ENCODE measurements at regions not wholly inside any gene's neighbourhood (a gene's known extent, or its start where the extent isn't known, plus 50 kb on each side); places are given as distances from the start of the nearest gene placed in this dataset.

- ChIA-PET POLR2A (no interaction called here), RAD21 (ENCODE audit: low non-redundant PET in 1 of 2, low total read pairs in 2 of 2, uncharacterized antibody in 2 of 2, unreplicated experiment in 2 of 2) (no interaction called here), CTCF (no interaction called here)
- Histone ChIP-seq H4K20me1 (ENCODE audit: insufficient read depth) (no peaks in the 10 kb centered on the region), H3K9ac (ENCODE audit: low read length) (no peak overlapping the region), H3K79me2 (ENCODE audit: insufficient read depth, low read length) (no peaks in the 10 kb centered on the region), H3K9me3 (ENCODE audit: control insufficient read depth in 1 of 2, insufficient read depth in 1 of 2, low read depth in 1 of 2, low read length in 2 of 2) (no peaks in the 10 kb centered on the region), H3K36me3 (ENCODE audit: control insufficient read depth in 1 of 2, insufficient read depth in 2 of 2, low read length in 2 of 2) (no peaks in the 10 kb centered on the region), H3K27me3 (ENCODE audit: insufficient read depth, low read length) (no peaks in the 10 kb centered on the region), H3K4me3 (replicated peaks in 1 of 2; ENCODE audit: low read depth in 1 of 2, low read length in 2 of 2) (no peak overlapping the region), H3K9me2 (ENCODE audit: insufficient read depth) (no peaks in the 10 kb centered on the region), H3K27ac (ENCODE audit: low read depth, low read length) (no peak overlapping the region), H2AFZ (ENCODE audit: low read depth, low read length, poor library complexity, severe bottlenecking) (no peak overlapping the region), H3K4me1 (ENCODE audit: control insufficient read depth in 1 of 2, insufficient read depth in 2 of 2, low read length in 2 of 2) (no peaks in the 10 kb centered on the region), H3K4me2 (ENCODE audit: low read length) (no peak overlapping the region)
- no TSS peak for BruUV-seq (replicated peaks)
- DNase-seq (ENCODE audit: low read depth, low spot score) (no peak), ATAC-seq (no peak)
- TF ChIP-seq CEBPB (IDR thresholded peaks at IDR 0.05; ENCODE audit: low read depth) (no peak), EZH2phosphoT487 (IDR thresholded peaks at IDR 0.05; ENCODE audit: borderline replicate concordance) (no peak), TCF7L2 (IDR thresholded peaks at IDR 0.05; ENCODE audit: borderline replicate concordance, extremely low read depth, insufficient read depth, insufficient read length) (no peak), EZH2 (IDR thresholded peaks at IDR 0.05) (no peak), CBX3 (IDR thresholded peaks at IDR 0.05; ENCODE audit: low read depth) (no peak), POLR2A (IDR thresholded peaks at IDR 0.05; ENCODE audit: borderline replicate concordance, extremely low read depth, insufficient read depth, insufficient read length) (no peak), ZNF274 (IDR thresholded peaks at IDR 0.05; ENCODE audit: low read depth, low read length) (no peak)
- TF ChIP-seq, protein P1, sequence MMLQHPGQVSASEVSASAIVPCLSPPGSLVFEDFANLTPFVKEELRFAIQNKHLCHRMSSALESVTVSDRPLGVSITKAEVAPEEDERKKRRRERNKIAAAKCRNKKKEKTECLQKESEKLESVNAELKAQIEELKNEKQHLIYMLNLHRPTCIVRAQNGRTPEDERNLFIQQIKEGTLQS (IDR thresholded peaks at IDR 0.05) = no peak
- TF ChIP-seq, protein P2, sequence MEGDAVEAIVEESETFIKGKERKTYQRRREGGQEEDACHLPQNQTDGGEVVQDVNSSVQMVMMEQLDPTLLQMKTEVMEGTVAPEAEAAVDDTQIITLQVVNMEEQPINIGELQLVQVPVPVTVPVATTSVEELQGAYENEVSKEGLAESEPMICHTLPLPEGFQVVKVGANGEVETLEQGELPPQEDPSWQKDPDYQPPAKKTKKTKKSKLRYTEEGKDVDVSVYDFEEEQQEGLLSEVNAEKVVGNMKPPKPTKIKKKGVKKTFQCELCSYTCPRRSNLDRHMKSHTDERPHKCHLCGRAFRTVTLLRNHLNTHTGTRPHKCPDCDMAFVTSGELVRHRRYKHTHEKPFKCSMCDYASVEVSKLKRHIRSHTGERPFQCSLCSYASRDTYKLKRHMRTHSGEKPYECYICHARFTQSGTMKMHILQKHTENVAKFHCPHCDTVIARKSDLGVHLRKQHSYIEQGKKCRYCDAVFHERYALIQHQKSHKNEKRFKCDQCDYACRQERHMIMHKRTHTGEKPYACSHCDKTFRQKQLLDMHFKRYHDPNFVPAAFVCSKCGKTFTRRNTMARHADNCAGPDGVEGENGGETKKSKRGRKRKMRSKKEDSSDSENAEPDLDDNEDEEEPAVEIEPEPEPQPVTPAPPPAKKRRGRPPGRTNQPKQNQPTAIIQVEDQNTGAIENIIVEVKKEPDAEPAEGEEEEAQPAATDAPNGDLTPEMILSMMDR (IDR thresholded peaks at IDR 0.05 in 2 of 3, conservative IDR thresholded peaks at IDR 0.05 in 1 of 3; ENCODE audit: borderline replicate concordance in 1 of 3, insufficient read depth in 1 of 3, low read depth in 2 of 3, low read length in 2 of 3) = no peak
- intact Hi-C loops (cut with micrococcal nuclease) = no loop called here
Observed at GRCh38 chr6:167537816-167538215, 212.9 kb downstream of the TTLL2 start.

Data from HCT116 (cell line).